DOHH2 (cell line): ENCODE measurements at regions not wholly inside any gene's neighbourhood (a gene's known extent, or its start where the extent isn't known, plus 50 kb on each side); places are given as distances from the start of the nearest gene placed in this dataset.

Experiments
- H3F3A ChIP-seq: fragments of 200-600 bp; sonication (generic), shearing (Covaris generic); 2 replicates; pipeline ENCODE4 v1.6.0; 2016; ENCODE audit warnings: antibody characterized with exemption, mild to moderate bottlenecking; ENCODE audit not compliant: control insufficient read depth, insufficient read depth
- H3K27ac ChIP-seq: fragments of 200-600 bp; sonication (generic); 2 replicates; pipeline ENCODE4 v1.5.1; 2014; ENCODE audit warnings: low read depth, mild to moderate bottlenecking, low read length, moderate library complexity
- H3K27me3 ChIP-seq: fragments of 200-600 bp; sonication (generic); 2 replicates; pipeline ENCODE4 v1.6.1; 2014; ENCODE audit warnings: mild to moderate bottlenecking, low read length, mixed read lengths; ENCODE audit not compliant: control insufficient read depth
- H3K36me3 ChIP-seq: fragments of 200-600 bp; sonication (generic); 2 replicates; pipeline ENCODE4 v1.6.1; 2014; ENCODE audit warnings: mild to moderate bottlenecking, low read length, moderate library complexity, mixed read lengths; ENCODE audit not compliant: control insufficient read depth
- H3K4me1 ChIP-seq: fragments of 200-600 bp; sonication (generic); 2 replicates; pipeline ENCODE4 v1.6.1; 2014; ENCODE audit warnings: mild to moderate bottlenecking, low read length, mixed read lengths; ENCODE audit not compliant: control insufficient read depth
- H3K4me2 ChIP-seq: fragments of 200-600 bp; sonication (generic); 2 replicates; pipeline ENCODE4 v1.6.0; 2014; ENCODE audit warnings: mild to moderate bottlenecking, low read length, moderate library complexity
- H3K4me3 ChIP-seq: fragments of 200-600 bp; sonication (generic); 2 replicates; pipeline ENCODE4 v1.5.1; 2014; ENCODE audit warnings: mild to moderate bottlenecking, low read length, mixed read lengths
- H3K79me2 ChIP-seq: fragments of 200-600 bp; sonication (generic); 2 replicates; pipeline ENCODE4 v1.6.1; 2014; ENCODE audit warnings: mild to moderate bottlenecking, low read length, mixed read lengths; ENCODE audit not compliant: control insufficient read depth
- H3K9me2 ChIP-seq: fragments of 200-600 bp; sonication (generic); replicated peaks from 2 replicates; pipeline ENCODE4 v1.6.1; 2014; ENCODE audit warnings: mild to moderate bottlenecking, low read length, mixed read lengths; ENCODE audit not compliant: control insufficient read depth
- H3K9me3 ChIP-seq: fragments of 200-600 bp; sonication (generic); 2 replicates; pipeline ENCODE4 v1.6.1; 2014; ENCODE audit warnings: antibody characterized with exemption, low read length, mixed read lengths; ENCODE audit not compliant: control insufficient read depth, insufficient read depth
- H4K20me1 ChIP-seq: fragments of 200-600 bp; sonication (generic); 2 replicates; pipeline ENCODE4 v1.6.0; 2014; ENCODE audit warnings: low read depth, mild to moderate bottlenecking, antibody characterized with exemption, low read length, moderate library complexity; ENCODE audit not compliant: control insufficient read depth, insufficient read depth
- CTCF ChIP-seq: fragments of 200-600 bp; sonication (generic); IDR thresholded peaks from one replicate; pipeline ENCODE4 v1.5.1; 2014; ENCODE audit warnings: antibody characterized with exemption, mild to moderate bottlenecking, low read depth, low read length; ENCODE audit not compliant: poor library complexity, severe bottlenecking
- EZH2phosphoT487 ChIP-seq: fragments of 200-600 bp; sonication (generic); IDR thresholded peaks from 2 replicates; pipeline ENCODE4 v1.6.1; 2017; ENCODE audit warnings: borderline replicate concordance, mild to moderate bottlenecking, antibody characterized with exemption, low read length, moderate library complexity, mixed read lengths

GRCh38 chr3:80238152-80238551 lies 470.4 kb upstream of the ROBO1 start:
- H3K79me2 ChIP-seq = no peaks in the 10 kb centered on the region
- H3K4me1 ChIP-seq = no peaks in the 10 kb centered on the region
- H3K9me2 ChIP-seq = no peaks in the 10 kb centered on the region
- H3K27me3 ChIP-seq = no peaks in the 10 kb centered on the region
- H3K36me3 ChIP-seq = no peaks in the 10 kb centered on the region
- no peak overlapping the region for H3K4me3 ChIP-seq
- no peaks in the 10 kb centered on the region for H3K9me3 ChIP-seq
- no peaks in the 10 kb centered on the region for H3F3A ChIP-seq
- no peak overlapping the region for H3K27ac ChIP-seq
- H4K20me1 ChIP-seq = no peaks in the 10 kb centered on the region
- no peak overlapping the region for H3K4me2 ChIP-seq
- TF ChIP-seq EZH2phosphoT487 (no peak), CTCF (no peak)

DNA sequence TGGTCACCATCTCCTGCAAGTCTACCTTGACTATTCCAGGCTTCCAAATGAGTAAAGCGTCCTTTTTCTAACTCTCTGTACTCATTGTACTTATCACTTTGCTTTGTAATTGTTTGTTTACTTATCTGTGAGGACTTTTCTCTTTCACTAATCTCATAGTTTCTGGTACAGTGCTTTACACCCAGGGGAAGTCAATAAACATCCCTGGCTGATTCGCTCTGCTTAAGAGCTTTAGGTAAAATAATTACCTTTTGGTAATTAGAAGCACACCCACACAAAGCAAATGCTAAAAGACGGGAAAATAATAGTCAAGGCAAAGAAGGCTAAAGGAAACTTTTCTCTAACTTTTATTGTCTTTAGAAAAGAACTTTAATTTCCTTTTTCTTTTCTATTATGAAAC lies 466.9 kb upstream of the ROBO1 start:
- no peaks in the 10 kb centered on the region for H3K9me3 ChIP-seq
- H3K36me3 ChIP-seq = no peaks in the 10 kb centered on the region
- no peak overlapping the region for H3K27ac ChIP-seq
- H3K4me2 ChIP-seq = no peak overlapping the region
- no peaks in the 10 kb centered on the region for H3K4me1 ChIP-seq
- H3K27me3 ChIP-seq = no peaks in the 10 kb centered on the region
- TF ChIP-seq CTCF (no peak), EZH2phosphoT487 (no peak)
- H3K79me2 ChIP-seq = no peaks in the 10 kb centered on the region
- no peak overlapping the region for H3K4me3 ChIP-seq
- no peaks in the 10 kb centered on the region for H4K20me1 ChIP-seq
- H3F3A ChIP-seq = no peaks in the 10 kb centered on the region
- H3K9me2 ChIP-seq = no peaks in the 10 kb centered on the region

DNA sequence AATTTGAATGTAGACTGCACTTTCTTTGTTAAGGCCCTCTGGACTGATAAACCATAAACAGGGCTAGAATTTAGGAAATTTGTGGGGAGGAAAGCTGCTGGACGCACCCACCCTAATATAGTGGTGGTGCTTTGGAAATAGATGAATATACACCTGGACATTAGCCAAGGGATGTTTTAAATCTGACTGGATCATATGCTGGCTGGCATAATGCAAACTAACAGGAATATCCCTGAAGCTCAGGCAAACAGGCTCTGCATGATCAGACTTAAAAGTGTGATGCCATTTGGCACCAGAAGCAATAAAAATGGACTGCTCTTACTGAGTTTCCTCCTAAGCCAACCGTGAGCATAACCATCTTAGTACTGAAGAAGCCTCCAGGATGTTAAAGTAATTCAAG lies 465.8 kb upstream of the ROBO1 start:
- Histone ChIP-seq H3K4me2 (no peak overlapping the region), H3K4me1 (no peaks in the 10 kb centered on the region), H3K79me2 (no peaks in the 10 kb centered on the region), H3K9me3 (no peaks in the 10 kb centered on the region), H3K36me3 (no peaks in the 10 kb centered on the region), H3K4me3 (no peak overlapping the region), H4K20me1 (no peaks in the 10 kb centered on the region), H3K27ac (no peak overlapping the region), H3F3A (no peaks in the 10 kb centered on the region), H3K9me2 (no peaks in the 10 kb centered on the region), H3K27me3 (no peaks in the 10 kb centered on the region)
- TF ChIP-seq CTCF = no peak
- no peak for TF ChIP-seq EZH2phosphoT487

- Histone ChIP-seq H3K9me3 (no peaks in the 10 kb centered on the region), H3K4me2 (no peak overlapping the region), H3K79me2 (no peaks in the 10 kb centered on the region), H3K36me3 (no peaks in the 10 kb centered on the region), H3F3A (no peaks in the 10 kb centered on the region), H3K4me1 (no peaks in the 10 kb centered on the region), H3K27me3 (no peaks in the 10 kb centered on the region), H3K9me2 (no peaks in the 10 kb centered on the region), H3K4me3 (no peak overlapping the region), H4K20me1 (no peaks in the 10 kb centered on the region), H3K27ac (no peak overlapping the region)
- no peak for TF ChIP-seq EZH2phosphoT487
- no peak for TF ChIP-seq CTCF
These were observed 465.0 kb upstream of the ROBO1 start for GRCh38 chr3:80232760-80233159.
